OCI-LY1 (cell line): ENCODE measurements at regions not wholly inside any gene's neighbourhood (a gene's known extent, or its start where the extent isn't known, plus 50 kb on each side); places are given as distances from the start of the nearest gene placed in this dataset.

ENCODE experiments used
- CTCF ChIP-seq: fragments of 200-600 bp; sonication (generic), shearing (Covaris generic); IDR thresholded peaks from 2 replicates; pipeline ENCODE4 v1.5.1; 2017; ENCODE audit warnings: mild to moderate bottlenecking, antibody characterized with exemption, low read length, moderate library complexity, mixed read lengths
- EZH2 ChIP-seq: fragments of 200-600 bp; sonication (generic), shearing (Covaris generic); IDR thresholded peaks from 2 replicates; pipeline ENCODE4 v1.8.0; 2017; ENCODE audit warnings: borderline replicate concordance, mixed run types, mild to moderate bottlenecking, antibody characterized with exemption, low read length, moderate library complexity, mixed read lengths

DNA sequence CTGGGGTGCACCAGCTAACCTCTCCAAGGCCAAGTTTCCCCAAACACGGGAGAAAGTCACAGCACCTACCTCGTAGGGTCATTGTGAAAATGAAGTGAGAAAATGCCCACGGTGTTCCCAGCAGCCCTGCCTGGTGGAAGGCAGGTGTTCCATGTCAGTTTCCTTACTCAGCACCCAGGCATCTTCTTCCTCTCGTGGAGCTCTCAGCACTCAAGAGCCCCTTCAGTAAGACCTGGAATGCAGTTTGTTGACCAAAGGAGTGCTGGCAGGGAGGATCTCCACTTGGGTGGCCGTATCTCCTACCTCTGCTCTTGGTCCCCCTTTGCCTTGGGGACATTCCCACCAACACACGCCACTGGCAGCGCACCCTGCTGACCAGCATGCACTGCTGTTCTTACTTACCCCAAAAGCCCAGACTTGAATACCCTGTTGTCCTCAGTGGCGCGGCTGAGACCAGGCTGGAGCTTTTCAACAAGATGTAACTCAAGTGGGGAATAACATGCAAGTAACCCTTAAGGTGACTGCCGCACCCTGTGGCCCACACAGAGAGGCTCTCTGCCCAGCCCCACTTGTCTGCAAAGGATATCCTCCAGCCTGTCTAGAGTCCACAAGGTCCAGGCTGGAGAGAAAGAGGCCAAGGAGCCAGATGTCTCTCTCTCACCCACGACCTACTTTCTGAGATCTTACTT is 201.2 kb upstream of the TMEM45B start:
- TF ChIP-seq CTCF (no peak), EZH2 (no peak)
